ENCODE measurements at regions not wholly inside any gene's neighbourhood (a gene's known extent, or its start where the extent isn't known, plus 50 kb on each side); places are given as distances from the start of the nearest gene placed in this dataset.

DNA sequence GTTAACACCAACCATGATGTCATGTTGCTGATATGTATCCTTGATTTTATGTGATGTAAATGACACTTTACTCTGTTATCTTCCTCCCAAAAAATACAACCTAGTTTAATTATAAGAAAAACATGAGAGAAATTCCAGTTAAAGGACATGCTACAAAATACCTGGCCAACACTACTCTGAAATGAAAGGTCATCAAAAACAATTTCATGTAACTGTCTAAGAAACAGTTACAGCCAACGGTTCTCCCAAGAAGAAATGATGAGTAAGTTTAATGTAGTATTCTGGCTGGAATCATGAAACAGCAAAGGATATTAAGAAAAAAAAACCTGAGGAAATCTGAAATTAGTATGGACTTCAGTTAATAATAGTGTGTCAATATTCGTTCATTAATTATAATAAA lies 653.3 kb upstream of the FOXG1 start:
- no peaks in the 10 kb centered on the region for H3K9me3 Mint-ChIP-seq
- DNase-seq: no peak
- no peaks in the 10 kb centered on the region for H3K4me1 Mint-ChIP-seq
- TF ChIP-seq, protein P1, sequence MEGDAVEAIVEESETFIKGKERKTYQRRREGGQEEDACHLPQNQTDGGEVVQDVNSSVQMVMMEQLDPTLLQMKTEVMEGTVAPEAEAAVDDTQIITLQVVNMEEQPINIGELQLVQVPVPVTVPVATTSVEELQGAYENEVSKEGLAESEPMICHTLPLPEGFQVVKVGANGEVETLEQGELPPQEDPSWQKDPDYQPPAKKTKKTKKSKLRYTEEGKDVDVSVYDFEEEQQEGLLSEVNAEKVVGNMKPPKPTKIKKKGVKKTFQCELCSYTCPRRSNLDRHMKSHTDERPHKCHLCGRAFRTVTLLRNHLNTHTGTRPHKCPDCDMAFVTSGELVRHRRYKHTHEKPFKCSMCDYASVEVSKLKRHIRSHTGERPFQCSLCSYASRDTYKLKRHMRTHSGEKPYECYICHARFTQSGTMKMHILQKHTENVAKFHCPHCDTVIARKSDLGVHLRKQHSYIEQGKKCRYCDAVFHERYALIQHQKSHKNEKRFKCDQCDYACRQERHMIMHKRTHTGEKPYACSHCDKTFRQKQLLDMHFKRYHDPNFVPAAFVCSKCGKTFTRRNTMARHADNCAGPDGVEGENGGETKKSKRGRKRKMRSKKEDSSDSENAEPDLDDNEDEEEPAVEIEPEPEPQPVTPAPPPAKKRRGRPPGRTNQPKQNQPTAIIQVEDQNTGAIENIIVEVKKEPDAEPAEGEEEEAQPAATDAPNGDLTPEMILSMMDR (IDR thresholded peaks at IDR 0.05): no peak
- H3K27ac Mint-ChIP-seq: no peak overlapping the region
- H3K36me3 Mint-ChIP-seq (ENCODE audit: low read depth): no peaks in the 10 kb centered on the region
- peaks cover 3% of the 10 kb centered on the region for H3K27me3 Mint-ChIP-seq (ENCODE audit: low read depth, poor library complexity)
- no peak overlapping the region for H3K4me3 Mint-ChIP-seq

DNA sequence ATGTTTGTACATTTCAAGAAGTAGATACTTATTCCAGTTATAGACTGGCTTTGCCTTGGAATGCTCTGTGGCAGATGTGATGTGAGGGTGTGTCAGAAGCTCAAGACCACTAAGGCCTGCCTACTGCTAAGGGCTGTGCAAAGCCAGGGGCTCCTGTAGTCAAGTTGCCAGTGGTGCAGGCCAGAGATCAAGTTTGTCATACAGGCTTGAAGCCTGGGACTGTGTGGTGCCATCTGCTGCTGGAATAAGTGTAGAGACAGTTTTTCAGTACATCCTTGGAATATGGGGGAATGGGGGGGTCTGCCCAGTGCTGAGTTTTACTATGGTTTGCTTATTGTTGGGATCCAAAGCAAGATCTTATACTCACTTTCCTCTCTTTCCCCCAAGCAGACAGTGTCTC lies 649.9 kb upstream of the FOXG1 start:
- Mint-ChIP-seq H3K36me3 (ENCODE audit: low read depth) (no peaks in the 10 kb centered on the region), H3K4me3 (no peak overlapping the region), H3K27me3 (ENCODE audit: low read depth, poor library complexity) (no peaks in the 10 kb centered on the region), H3K4me1 (no peaks in the 10 kb centered on the region), H3K27ac (no peak overlapping the region), H3K9me3 (no peaks in the 10 kb centered on the region)
- TF ChIP-seq, protein P1 (IDR thresholded peaks at IDR 0.05): no peak
- no peak for DNase-seq

DNA sequence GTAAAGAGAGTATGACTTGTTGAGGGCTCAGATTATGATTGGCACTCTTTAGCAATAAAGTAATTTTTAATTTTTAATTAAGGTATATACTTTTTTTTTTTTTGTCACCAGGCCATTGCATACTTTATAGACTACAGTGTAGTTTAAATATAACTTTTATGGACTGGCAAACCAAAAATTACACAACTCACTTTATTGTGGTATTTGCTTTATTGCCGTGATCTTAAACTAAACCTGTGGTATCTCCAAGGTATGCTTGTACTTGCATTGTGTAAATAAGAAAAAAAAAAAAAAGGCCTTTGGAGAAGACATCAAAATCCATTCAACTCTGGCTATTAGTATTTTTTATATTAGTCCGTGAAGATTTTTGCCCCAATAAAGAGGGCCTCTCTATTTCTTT lies 646.7 kb upstream of the FOXG1 start:
- DNase-seq: no peak
- H3K4me1 Mint-ChIP-seq: no peaks in the 10 kb centered on the region
- TF ChIP-seq, protein P1 (IDR thresholded peaks at IDR 0.05): no peak
- no peak overlapping the region for H3K27ac Mint-ChIP-seq
- no peak overlapping the region for H3K4me3 Mint-ChIP-seq
- H3K36me3 Mint-ChIP-seq (ENCODE audit: low read depth): no peaks in the 10 kb centered on the region
- H3K9me3 Mint-ChIP-seq: no peaks in the 10 kb centered on the region
- H3K27me3 Mint-ChIP-seq (ENCODE audit: low read depth, poor library complexity): no peaks in the 10 kb centered on the region

DNA sequence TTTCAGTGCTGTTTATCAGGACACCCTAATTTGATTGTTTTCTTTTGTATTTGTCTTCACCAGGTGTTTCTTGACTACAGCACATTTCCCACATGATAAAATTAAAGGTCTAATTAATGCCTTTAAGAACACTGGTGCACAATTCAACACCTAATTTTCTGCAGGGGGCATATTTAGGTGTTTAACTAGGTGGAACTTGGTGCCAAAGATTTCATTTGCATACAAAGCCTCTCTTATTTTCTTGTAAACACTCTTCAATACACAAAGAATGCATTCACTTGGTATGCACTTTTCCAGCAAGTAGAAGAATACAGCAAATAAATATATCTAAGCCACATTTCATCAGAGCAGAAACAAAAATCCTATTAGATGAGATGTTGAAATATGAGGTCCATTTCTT lies 646.2 kb upstream of the FOXG1 start:
- TF ChIP-seq, protein P1 (IDR thresholded peaks at IDR 0.05): no peak
- Mint-ChIP-seq H3K4me1 (no peaks in the 10 kb centered on the region), H3K4me3 (no peak overlapping the region), H3K27me3 (ENCODE audit: low read depth, poor library complexity) (no peaks in the 10 kb centered on the region), H3K36me3 (ENCODE audit: low read depth) (no peaks in the 10 kb centered on the region), H3K9me3 (no peaks in the 10 kb centered on the region), H3K27ac (no peak overlapping the region)
- DNase-seq: no peak

DNA sequence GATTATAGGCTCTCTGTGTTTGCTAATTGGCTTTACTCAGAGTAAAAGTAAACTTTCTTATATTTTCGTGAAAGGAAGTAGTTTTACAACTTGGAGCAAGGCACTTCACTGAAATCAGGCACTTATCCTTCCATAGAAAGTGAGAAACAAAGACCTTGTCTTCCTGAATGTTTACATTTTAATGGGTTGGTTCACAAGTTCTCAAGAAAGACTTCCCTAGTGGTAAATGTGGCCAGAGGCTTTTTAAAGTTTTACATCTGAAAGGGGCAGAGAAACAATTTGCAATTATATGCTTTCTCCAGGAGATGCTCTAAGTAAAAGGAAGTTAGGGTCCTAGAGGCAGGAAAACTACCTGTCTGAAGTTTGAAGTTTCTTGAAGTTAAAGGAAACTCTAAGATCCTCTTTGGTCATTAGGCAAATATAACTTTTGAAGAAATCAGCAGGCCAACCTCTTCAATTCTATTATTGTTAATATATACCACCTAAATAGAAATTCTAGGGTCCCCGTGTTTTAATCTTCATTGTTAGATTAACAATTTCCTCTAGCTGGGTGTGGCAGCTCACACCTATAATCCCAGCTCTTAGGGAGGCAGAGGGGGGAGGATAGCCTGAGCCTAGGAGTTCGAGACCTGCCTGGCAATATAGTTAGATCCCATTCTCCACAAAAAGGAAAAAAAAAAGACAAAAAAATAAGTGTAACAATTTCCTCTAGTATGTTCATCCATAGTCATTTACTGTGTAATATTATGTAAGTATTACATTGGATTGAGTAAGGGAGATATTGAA lies 644.9 kb upstream of the FOXG1 start:
- H3K36me3 Mint-ChIP-seq (ENCODE audit: low read depth): no peaks in the 10 kb centered on the region
- no peak overlapping the region for H3K4me3 Mint-ChIP-seq
- no peaks in the 10 kb centered on the region for H3K9me3 Mint-ChIP-seq
- DNase-seq: no peak
- TF ChIP-seq, protein P1 (IDR thresholded peaks at IDR 0.05): no peak
- H3K27me3 Mint-ChIP-seq (ENCODE audit: low read depth, poor library complexity): no peaks in the 10 kb centered on the region
- no peaks in the 10 kb centered on the region for H3K4me1 Mint-ChIP-seq
- no peak overlapping the region for H3K27ac Mint-ChIP-seq

Measured in nephron progenitor cell (in vitro differentiated cells).